ENCODE measurements at regions not wholly inside any gene's neighbourhood (a gene's known extent, or its start where the extent isn't known, plus 50 kb on each side); places are given as distances from the start of the nearest gene placed in this dataset.

- intact Hi-C loops (cut with micrococcal nuclease; ENCODE audit: unreplicated experiment): no loop called here
- BruUV-seq (replicated peaks): no TSS peak
- POLR2A ChIA-PET: no interaction called here
Observed at GRCh38 chr9:135273008-135273407, 185.5 kb downstream of the OLFM1 start.

GRCh38 chr9:135275163-135275562, 187.7 kb downstream of the OLFM1 start:
- Histone ChIP-seq H3K4me3 (ENCODE audit: low read depth in 2 of 2, low read length in 2 of 2) (no peak overlapping the region), H3K36me3 (ENCODE audit: control insufficient read depth, insufficient read depth, low read length) (no peaks in the 10 kb centered on the region), H3K27ac (ENCODE audit: low read length) (no peak overlapping the region), H3K27me3 (ENCODE audit: control insufficient read depth, insufficient read depth, low read length) (no peaks in the 10 kb centered on the region), H3K4me1 (ENCODE audit: control insufficient read depth, insufficient read depth, low read length) (no peaks in the 10 kb centered on the region), H3K9me3 (ENCODE audit: control insufficient read depth, insufficient read depth, low read depth, low read length) (no peaks in the 10 kb centered on the region)
- no peak for ATAC-seq
- intact Hi-C loops (cut with micrococcal nuclease; ENCODE audit: unreplicated experiment) (no loop called here), in situ Hi-C loops (cut with HindIII; ENCODE audit: low pct_unique_long_range_greater_than_20kb, low sequenced_read_pairs) (no loop called here)
- ChIA-PET CTCF (no interaction called here), POLR2A (no interaction called here)
- DNase-seq (ENCODE audit: low read depth, low spot score): no peak
- BruUV-seq (replicated peaks): no TSS peak
- TF ChIP-seq TCF7L2 (IDR thresholded peaks at IDR 0.05; ENCODE audit: low read depth, low read length) (no peak), SIN3A (IDR thresholded peaks at IDR 0.05; ENCODE audit: borderline replicate concordance, insufficient read depth, low read depth, low read length) (no peak), REST (IDR thresholded peaks at IDR 0.05; ENCODE audit: insufficient read depth in 1 of 2, low read depth in 2 of 2, low read length in 1 of 2) (no peak), POLR2AphosphoS5 (IDR thresholded peaks at IDR 0.05; ENCODE audit: low read depth, low read length) (no peak), CTCF (IDR thresholded peaks at IDR 0.05) (no peak)

More at GRCh38 chr9:135273008-135273407, 185.5 kb downstream of the OLFM1 start:
- H3K27ac ChIP-seq (ENCODE audit: low read length): no peak overlapping the region
- TF ChIP-seq SIN3A (IDR thresholded peaks at IDR 0.05; ENCODE audit: borderline replicate concordance, insufficient read depth, low read depth, low read length) (no peak), POLR2AphosphoS5 (IDR thresholded peaks at IDR 0.05; ENCODE audit: low read depth, low read length) (no peak), CTCF (IDR thresholded peaks at IDR 0.05) (no peak), TCF7L2 (IDR thresholded peaks at IDR 0.05; ENCODE audit: low read depth, low read length) (no peak), REST (IDR thresholded peaks at IDR 0.05; ENCODE audit: insufficient read depth in 1 of 2, low read depth in 2 of 2, low read length in 1 of 2) (no peak)
- CTCF ChIA-PET: no interaction called here
- ATAC-seq (no peak), DNase-seq (ENCODE audit: low read depth, low spot score) (no peak)
- in situ Hi-C loops (cut with HindIII; ENCODE audit: low pct_unique_long_range_greater_than_20kb, low sequenced_read_pairs): no loop called here
- H3K9me3 ChIP-seq (ENCODE audit: control insufficient read depth, insufficient read depth, low read depth, low read length): no peaks in the 10 kb centered on the region
- H3K27me3 ChIP-seq (ENCODE audit: control insufficient read depth, insufficient read depth, low read length): no peaks in the 10 kb centered on the region
- H3K4me3 ChIP-seq (ENCODE audit: low read depth in 2 of 2, low read length in 2 of 2): no peak overlapping the region
- no peaks in the 10 kb centered on the region for H3K36me3 ChIP-seq (ENCODE audit: control insufficient read depth, insufficient read depth, low read length)
- no peaks in the 10 kb centered on the region for H3K4me1 ChIP-seq (ENCODE audit: control insufficient read depth, insufficient read depth, low read length)
